Lower leg skin (tissue), 3 donors: ENCODE measurements at regions not wholly inside any gene's neighbourhood (a gene's known extent, or its start where the extent isn't known, plus 50 kb on each side); places are given as distances from the start of the nearest gene placed in this dataset.

Source experiments
- POLR2A ChIP-seq, 2 donors: fragments of 450-650 bp; IDR thresholded peaks; one replicate each; pipeline ENCODE4 v1.6.1; 2016 to 2017; ENCODE audit warnings: antibody characterized with exemption in 2 of 2, mild to moderate bottlenecking in 1 of 2, moderate library complexity in 1 of 2
- TF ChIP-seq, protein P1 (sequence below), 3 donors: fragments of 450-650 bp; IDR thresholded peaks; one replicate each; pipeline ENCODE4 v1.5.1; 2016; ENCODE audit warnings: antibody characterized with exemption in 3 of 3, mild to moderate bottlenecking in 3 of 3, moderate library complexity in 2 of 3

DNA sequence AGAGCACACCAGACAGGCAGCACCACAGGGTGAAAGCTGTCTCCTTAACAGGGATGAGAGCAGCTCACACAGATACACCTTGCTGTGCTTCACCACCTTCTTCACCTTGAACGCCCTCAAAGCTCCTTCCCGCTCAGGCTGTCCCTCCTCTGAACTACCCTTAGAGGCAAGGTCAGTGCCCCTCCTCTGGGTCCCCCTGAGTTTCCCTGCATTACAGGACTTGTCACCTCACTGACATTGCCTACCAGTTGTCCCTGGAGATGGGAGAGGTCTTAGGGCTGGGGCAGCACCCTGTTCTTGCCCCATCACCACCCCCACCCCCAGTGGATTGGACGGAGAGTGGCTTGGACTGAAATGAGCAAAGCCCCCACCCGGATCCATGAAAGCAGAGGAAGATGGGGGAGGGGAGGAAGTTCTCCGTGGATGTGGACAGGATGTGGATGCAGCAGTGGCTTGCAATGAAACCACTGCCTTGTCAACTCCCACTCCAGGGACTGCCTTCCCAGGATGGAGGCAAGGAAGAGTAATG, 73.2 kb upstream of the CDH5 start:
- TF ChIP-seq POLR2A (IDR thresholded peaks at IDR 0.05), result no peak
- TF ChIP-seq, protein P1, sequence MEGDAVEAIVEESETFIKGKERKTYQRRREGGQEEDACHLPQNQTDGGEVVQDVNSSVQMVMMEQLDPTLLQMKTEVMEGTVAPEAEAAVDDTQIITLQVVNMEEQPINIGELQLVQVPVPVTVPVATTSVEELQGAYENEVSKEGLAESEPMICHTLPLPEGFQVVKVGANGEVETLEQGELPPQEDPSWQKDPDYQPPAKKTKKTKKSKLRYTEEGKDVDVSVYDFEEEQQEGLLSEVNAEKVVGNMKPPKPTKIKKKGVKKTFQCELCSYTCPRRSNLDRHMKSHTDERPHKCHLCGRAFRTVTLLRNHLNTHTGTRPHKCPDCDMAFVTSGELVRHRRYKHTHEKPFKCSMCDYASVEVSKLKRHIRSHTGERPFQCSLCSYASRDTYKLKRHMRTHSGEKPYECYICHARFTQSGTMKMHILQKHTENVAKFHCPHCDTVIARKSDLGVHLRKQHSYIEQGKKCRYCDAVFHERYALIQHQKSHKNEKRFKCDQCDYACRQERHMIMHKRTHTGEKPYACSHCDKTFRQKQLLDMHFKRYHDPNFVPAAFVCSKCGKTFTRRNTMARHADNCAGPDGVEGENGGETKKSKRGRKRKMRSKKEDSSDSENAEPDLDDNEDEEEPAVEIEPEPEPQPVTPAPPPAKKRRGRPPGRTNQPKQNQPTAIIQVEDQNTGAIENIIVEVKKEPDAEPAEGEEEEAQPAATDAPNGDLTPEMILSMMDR (IDR thresholded peaks at IDR 0.05), result no peak
